ENCODE measurements at regions not wholly inside any gene's neighbourhood (a gene's known extent, or its start where the extent isn't known, plus 50 kb on each side); places are given as distances from the start of the nearest gene placed in this dataset.

DNA sequence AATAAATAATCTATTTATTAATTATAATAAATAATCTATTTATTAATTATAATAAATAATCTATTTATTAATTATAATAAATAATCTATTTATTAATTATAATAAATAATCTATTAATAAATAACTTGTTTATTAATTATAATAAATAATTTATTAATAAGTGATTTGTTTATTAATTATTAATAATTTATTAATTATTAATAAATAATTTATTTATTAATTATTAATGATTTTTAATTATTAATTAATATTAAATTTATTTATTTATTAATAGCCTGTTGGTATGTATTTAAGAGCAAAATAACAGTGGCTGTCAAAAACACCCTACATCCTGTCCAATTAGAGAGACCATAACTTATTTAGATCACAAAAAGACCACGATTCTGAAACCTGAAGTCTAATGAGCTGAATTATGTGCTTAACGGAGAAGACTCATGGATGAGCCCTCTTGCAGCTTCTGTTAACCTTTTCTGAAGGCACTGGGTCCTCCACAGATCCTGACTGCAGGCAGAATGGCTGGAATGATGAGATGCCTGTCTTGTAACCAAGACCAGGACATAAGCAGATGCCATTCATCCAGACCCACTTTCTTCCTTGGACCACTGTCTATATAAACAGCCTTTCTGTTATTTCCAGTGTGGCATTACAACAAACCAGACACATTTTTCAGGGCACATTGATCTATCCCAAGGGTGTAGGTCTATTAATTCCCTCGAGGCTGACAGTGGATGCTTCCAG, 134.2 kb downstream of the SETD4 start:
- Mint-ChIP-seq H3K9me3 (peaks cover 0 to 3% (median 0%) of the 10 kb centered on the region in 7 donors), H3K4me1 (peaks cover 13% of the 10 kb centered on the region), H3K4me3 (no peak overlapping the region), H3K27me3 (ENCODE audit: low read depth in 3 of 3) (peaks cover 0 to 5% (median 0%) of the 10 kb centered on the region in 3 donors), H3K27ac (peak overlapping the region in 1 of 7 donors; percentile 20), H3K36me3 (no peaks in the 10 kb centered on the region)
- no peaks in the 10 kb centered on the region for H3K27me3 ChIP-seq (ENCODE audit: control insufficient read depth in 2 of 2, insufficient read depth in 2 of 2, low read length in 2 of 2)
- H2AFZ ChIP-seq (ENCODE audit: insufficient read depth, low read depth, low read length, poor library complexity, severe bottlenecking) = no peak overlapping the region
- no peaks in the 10 kb centered on the region for H3K36me3 ChIP-seq (replicated peaks in 1 of 2; ENCODE audit: control insufficient read depth in 1 of 2, insufficient read depth in 2 of 2, low read length in 2 of 2)
- no peaks in the 10 kb centered on the region for H4K20me1 ChIP-seq (ENCODE audit: insufficient read depth, low read length)
- H3K4me1 ChIP-seq (ENCODE audit: control insufficient read depth in 1 of 2, insufficient read depth in 2 of 2, low read length in 2 of 2) = peaks cover 9 to 13% of the 10 kb centered on the region in 2 donors
- H3K9me3 ChIP-seq (replicated peaks in 1 of 2; ENCODE audit: control insufficient read depth in 1 of 2, insufficient read depth in 1 of 2, low read length in 2 of 2) = no peaks in the 10 kb centered on the region
- no peaks in the 10 kb centered on the region for H3K79me2 ChIP-seq (ENCODE audit: insufficient read depth, low read length)
- no peak overlapping the region for H3K9ac ChIP-seq (ENCODE audit: insufficient read depth, low read length, poor library complexity, severe bottlenecking)
- no peak overlapping the region for H3K4me3 ChIP-seq (replicated peaks in 1 of 3; ENCODE audit: low read depth in 2 of 3, low read length in 3 of 3)
- no peak overlapping the region for H3K4me2 ChIP-seq (replicated peaks; ENCODE audit: extremely low read depth, low read length, poor library complexity, severe bottlenecking)
- WGBS (ENCODE audit: insufficient coverage) = 88% methylated on average over 2 of the region's 3 CpGs
- no peak for DNase-seq
- intact Hi-C loops (cut with micrococcal nuclease) = no loop called here
- TF ChIP-seq, protein P1, sequence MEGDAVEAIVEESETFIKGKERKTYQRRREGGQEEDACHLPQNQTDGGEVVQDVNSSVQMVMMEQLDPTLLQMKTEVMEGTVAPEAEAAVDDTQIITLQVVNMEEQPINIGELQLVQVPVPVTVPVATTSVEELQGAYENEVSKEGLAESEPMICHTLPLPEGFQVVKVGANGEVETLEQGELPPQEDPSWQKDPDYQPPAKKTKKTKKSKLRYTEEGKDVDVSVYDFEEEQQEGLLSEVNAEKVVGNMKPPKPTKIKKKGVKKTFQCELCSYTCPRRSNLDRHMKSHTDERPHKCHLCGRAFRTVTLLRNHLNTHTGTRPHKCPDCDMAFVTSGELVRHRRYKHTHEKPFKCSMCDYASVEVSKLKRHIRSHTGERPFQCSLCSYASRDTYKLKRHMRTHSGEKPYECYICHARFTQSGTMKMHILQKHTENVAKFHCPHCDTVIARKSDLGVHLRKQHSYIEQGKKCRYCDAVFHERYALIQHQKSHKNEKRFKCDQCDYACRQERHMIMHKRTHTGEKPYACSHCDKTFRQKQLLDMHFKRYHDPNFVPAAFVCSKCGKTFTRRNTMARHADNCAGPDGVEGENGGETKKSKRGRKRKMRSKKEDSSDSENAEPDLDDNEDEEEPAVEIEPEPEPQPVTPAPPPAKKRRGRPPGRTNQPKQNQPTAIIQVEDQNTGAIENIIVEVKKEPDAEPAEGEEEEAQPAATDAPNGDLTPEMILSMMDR (IDR thresholded peaks at IDR 0.05) = no peak
- H3K27ac ChIP-seq (ENCODE audit: low read depth in 1 of 2, low read length in 2 of 2) = no peak overlapping the region

DNA sequence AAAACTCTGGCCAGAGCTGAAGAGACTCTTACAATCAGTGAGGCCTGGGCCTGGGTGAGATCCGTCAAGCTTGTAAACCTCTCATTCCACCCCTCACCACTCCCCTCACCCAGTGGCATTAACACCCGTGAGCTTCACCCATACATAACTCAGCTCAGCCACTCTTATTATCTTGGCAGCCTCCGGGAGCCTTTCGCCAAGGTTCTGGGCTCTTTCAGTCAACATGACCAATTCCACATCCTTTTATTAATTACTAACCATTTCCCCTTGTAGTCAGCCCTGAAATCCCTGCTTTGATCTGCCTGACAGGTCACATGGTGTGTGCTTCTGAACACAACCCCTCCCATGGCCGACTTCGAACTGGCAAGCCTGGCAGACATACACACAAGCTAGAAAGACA, 134.8 kb downstream of the SETD4 start:
- intact Hi-C loops (cut with micrococcal nuclease) = no loop called here
- no peaks in the 10 kb centered on the region for H3K36me3 Mint-ChIP-seq

More for the DNA sequence above, 134.8 kb downstream of the SETD4 start:
- H3K9me3 ChIP-seq (replicated peaks in 1 of 2; ENCODE audit: control insufficient read depth in 1 of 2, insufficient read depth in 1 of 2, low read length in 2 of 2) = no peaks in the 10 kb centered on the region
- H3K9ac ChIP-seq (ENCODE audit: insufficient read depth, low read length, poor library complexity, severe bottlenecking) = no peak overlapping the region
- 82% methylated on average over 4 of the region's 6 CpGs for WGBS (ENCODE audit: insufficient coverage)
- TF ChIP-seq, protein P1 (IDR thresholded peaks at IDR 0.05) = no peak
- H3K27me3 ChIP-seq (ENCODE audit: control insufficient read depth in 2 of 2, insufficient read depth in 2 of 2, low read length in 2 of 2) = no peaks in the 10 kb centered on the region
- no peak overlapping the region for H3K4me3 Mint-ChIP-seq
- peaks cover 13% of the 10 kb centered on the region for H3K4me1 Mint-ChIP-seq
- no peak overlapping the region for H3K4me2 ChIP-seq (replicated peaks; ENCODE audit: extremely low read depth, low read length, poor library complexity, severe bottlenecking)
- H2AFZ ChIP-seq (ENCODE audit: insufficient read depth, low read depth, low read length, poor library complexity, severe bottlenecking) = no peak overlapping the region
- peaks cover 0 to 5% (median 0%) of the 10 kb centered on the region in 3 donors for H3K27me3 Mint-ChIP-seq (ENCODE audit: low read depth in 3 of 3)
- H3K36me3 ChIP-seq (replicated peaks in 1 of 2; ENCODE audit: control insufficient read depth in 1 of 2, insufficient read depth in 2 of 2, low read length in 2 of 2) = no peaks in the 10 kb centered on the region
- no peaks in the 10 kb centered on the region for H4K20me1 ChIP-seq (ENCODE audit: insufficient read depth, low read length)
- H3K4me1 ChIP-seq (ENCODE audit: control insufficient read depth in 1 of 2, insufficient read depth in 2 of 2, low read length in 2 of 2) = peaks cover 8 to 13% of the 10 kb centered on the region in 2 donors
- DNase-seq = peak; percentile 13 to 40 (median 20)
- H3K79me2 ChIP-seq (ENCODE audit: insufficient read depth, low read length) = no peaks in the 10 kb centered on the region
- H3K27ac ChIP-seq (ENCODE audit: low read depth in 1 of 2, low read length in 2 of 2) = no peak overlapping the region
- peak overlapping the region in 5 of 7 donors; percentile 18 to 77 (median 33) for H3K27ac Mint-ChIP-seq
- H3K9me3 Mint-ChIP-seq = peaks cover 0 to 3% (median 0%) of the 10 kb centered on the region in 7 donors
- no peak overlapping the region for H3K4me3 ChIP-seq (replicated peaks in 1 of 3; ENCODE audit: low read depth in 2 of 3, low read length in 3 of 3)

All from CD14-positive monocyte (primary cell).